ENCODE measurements at regions not wholly inside any gene's neighbourhood (a gene's known extent, or its start where the extent isn't known, plus 50 kb on each side); places are given as distances from the start of the nearest gene placed in this dataset.

- no peak for DNase-seq (ENCODE audit: low spot score)
Observed at GRCh38 chr4:132540268-132540667, 608.8 kb upstream of the PCDH10 start.

- DNase-seq (ENCODE audit: low spot score): no peak
Observed at GRCh38 chr4:132540797-132541196, 608.3 kb upstream of the PCDH10 start.

GRCh38 chr4:132542228-132542627 lies 606.9 kb upstream of the PCDH10 start:
- DNase-seq (ENCODE audit: low spot score): no peak

GRCh38 chr4:132548463-132548862 lies 600.6 kb upstream of the PCDH10 start:
- DNase-seq (ENCODE audit: low spot score): no peak

- no peak for DNase-seq (ENCODE audit: low spot score)
Observed at GRCh38 chr4:132556316-132556715, 592.8 kb upstream of the PCDH10 start.

- DNase-seq (ENCODE audit: low spot score): no peak
Observed at GRCh38 chr4:132557660-132558059, 591.4 kb upstream of the PCDH10 start.

GRCh38 chr4:132564920-132565319 lies 584.2 kb upstream of the PCDH10 start:
- no peak for DNase-seq (ENCODE audit: low spot score)

GRCh38 chr4:132565542-132565941 lies 583.6 kb upstream of the PCDH10 start:
- no peak for DNase-seq (ENCODE audit: low spot score)

GRCh38 chr4:132572210-132572609 lies 576.9 kb upstream of the PCDH10 start:
- DNase-seq (ENCODE audit: low spot score): no peak

- DNase-seq (ENCODE audit: low spot score): no peak
Observed at GRCh38 chr4:132587626-132588025, 561.5 kb upstream of the PCDH10 start.

- DNase-seq (ENCODE audit: low spot score): no peak
Observed at GRCh38 chr4:132592340-132592739, 556.8 kb upstream of the PCDH10 start.

GRCh38 chr4:132592850-132593249 lies 556.2 kb upstream of the PCDH10 start:
- no peak for DNase-seq (ENCODE audit: low spot score)

- no peak for DNase-seq (ENCODE audit: low spot score)
Observed at GRCh38 chr4:132593717-132594400, 555.2 kb upstream of the PCDH10 start.

GRCh38 chr4:132596186-132596585 lies 552.9 kb upstream of the PCDH10 start:
- DNase-seq (ENCODE audit: low spot score): no peak

GRCh38 chr4:132605551-132605950 lies 543.5 kb upstream of the PCDH10 start:
- DNase-seq (ENCODE audit: low spot score): no peak

GRCh38 chr4:132614682-132615081 lies 534.4 kb upstream of the PCDH10 start:
- DNase-seq (ENCODE audit: low spot score): no peak

GRCh38 chr4:132619968-132620367 lies 529.1 kb upstream of the PCDH10 start:
- no peak for DNase-seq (ENCODE audit: low spot score)

- peak; percentile 17 for DNase-seq (ENCODE audit: low spot score)
Observed at GRCh38 chr4:132642016-132642817, 506.9 kb upstream of the PCDH10 start.

GRCh38 chr4:132646186-132646585 lies 502.9 kb upstream of the PCDH10 start:
- no peak for DNase-seq (ENCODE audit: low spot score)

GRCh38 chr4:132651196-132651595 lies 497.9 kb upstream of the PCDH10 start:
- no peak for DNase-seq (ENCODE audit: low spot score)

GRCh38 chr4:132660181-132660580 lies 488.9 kb upstream of the PCDH10 start:
- DNase-seq (ENCODE audit: low spot score): no peak

- DNase-seq (ENCODE audit: low spot score): no peak
Observed at GRCh38 chr4:132662456-132662855, 486.6 kb upstream of the PCDH10 start.

- no peak for DNase-seq (ENCODE audit: low spot score)
Observed at GRCh38 chr4:132669786-132670185, 479.3 kb upstream of the PCDH10 start.

GRCh38 chr4:132670557-132670956 lies 478.5 kb upstream of the PCDH10 start:
- DNase-seq (ENCODE audit: low spot score): no peak
